Jurkat, Clone E6-1 (cell line): ENCODE measurements at regions not wholly inside any gene's neighbourhood (a gene's known extent, or its start where the extent isn't known, plus 50 kb on each side); places are given as distances from the start of the nearest gene placed in this dataset.

ENCODE experiments used
- DNase-seq: peaks from one replicate; pipeline ENCODE4 v3.0.0-alpha.2; 2011; ENCODE audit warnings: low read depth, low spot score
- H3K4me3 ChIP-seq: 2 replicates; pipeline ENCODE4 v1.5.1; 2011; ENCODE audit warnings: mild to moderate bottlenecking, low read length, control low read depth, moderate library complexity

DNA sequence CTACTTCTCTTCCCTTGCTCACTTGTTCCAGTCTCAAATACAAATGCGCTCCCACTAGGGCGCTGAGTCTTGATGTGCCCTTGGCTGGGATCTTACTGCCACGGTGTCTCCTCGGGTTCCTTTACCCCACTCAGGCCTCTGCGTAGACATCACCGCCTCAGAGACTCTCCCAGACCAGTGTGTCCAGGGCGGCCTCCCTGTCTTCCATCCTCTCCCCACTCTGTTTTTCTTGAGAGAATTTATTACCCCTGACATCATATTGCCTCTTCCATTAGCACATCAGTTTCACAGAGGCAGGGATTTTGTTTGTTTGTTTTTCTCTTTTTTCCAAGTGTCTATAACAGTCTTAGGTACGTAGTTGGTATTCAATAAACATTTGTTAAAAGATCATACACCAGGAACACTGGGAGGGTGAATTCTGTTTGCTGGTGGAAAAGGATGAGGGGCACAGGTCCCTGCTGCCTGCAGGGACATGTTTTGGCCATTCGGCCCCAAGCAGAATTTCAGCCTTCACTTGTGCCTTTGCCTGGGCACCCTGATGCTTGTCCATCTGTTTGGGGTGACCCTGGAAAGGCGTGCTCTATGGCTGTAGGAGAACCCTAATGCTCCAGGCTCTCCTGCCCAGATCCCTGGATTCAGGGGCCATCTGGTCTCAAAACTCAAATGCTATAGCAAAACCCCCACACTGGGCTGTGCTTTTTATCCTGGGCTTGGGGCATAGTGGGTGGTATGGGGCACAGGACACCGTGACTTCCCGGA lies 55.0 kb downstream of the RPL37A start:
- DNase-seq, result no peak
- no peak overlapping the region for H3K4me3 ChIP-seq

DNA sequence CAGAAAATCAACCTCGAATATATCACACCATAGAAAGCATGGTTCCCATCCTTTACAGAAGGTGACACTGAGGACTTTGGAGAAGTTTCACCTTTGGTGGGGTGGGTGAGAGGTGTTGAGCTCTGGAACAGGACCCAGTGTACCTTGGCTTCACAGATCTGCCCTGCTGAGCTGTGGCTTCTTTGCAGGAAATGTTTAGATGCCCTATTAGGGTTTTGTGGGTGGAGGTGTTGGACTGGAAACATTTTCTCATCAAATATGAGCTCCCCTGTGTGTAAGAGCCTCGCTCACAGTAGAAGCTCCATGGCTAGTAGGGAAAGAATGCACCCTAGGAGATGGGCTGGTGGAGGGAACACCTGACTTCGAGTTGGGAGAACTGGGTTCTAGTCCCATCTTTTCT lies 55.6 kb downstream of the RPL37A start:
- no peak for DNase-seq

DNA sequence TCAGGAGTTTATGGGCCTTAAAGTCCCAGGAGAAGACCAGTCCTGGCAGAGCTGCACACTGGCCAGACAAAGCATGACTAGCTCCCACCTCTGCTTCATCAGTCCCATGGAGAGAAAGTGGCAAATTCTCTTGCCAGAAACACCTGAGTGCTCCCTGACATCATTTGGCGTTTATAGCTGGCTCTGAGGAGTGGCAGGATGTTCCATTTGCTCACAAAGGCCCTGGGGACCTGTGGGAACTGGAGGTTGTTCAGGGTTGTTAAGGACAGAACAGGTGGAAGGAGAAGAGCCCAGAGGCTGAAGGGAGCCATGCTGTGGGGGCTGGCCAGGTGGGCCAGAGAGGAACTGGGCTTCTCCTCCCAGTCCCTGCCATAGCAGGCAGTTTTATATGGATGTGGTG lies 56.1 kb downstream of the RPL37A start:
- H3K4me3 ChIP-seq, result no peak overlapping the region
- DNase-seq, result no peak

More for the DNA sequence above, 55.6 kb downstream of the RPL37A start:
- H3K4me3 ChIP-seq, result no peak overlapping the region

DNA sequence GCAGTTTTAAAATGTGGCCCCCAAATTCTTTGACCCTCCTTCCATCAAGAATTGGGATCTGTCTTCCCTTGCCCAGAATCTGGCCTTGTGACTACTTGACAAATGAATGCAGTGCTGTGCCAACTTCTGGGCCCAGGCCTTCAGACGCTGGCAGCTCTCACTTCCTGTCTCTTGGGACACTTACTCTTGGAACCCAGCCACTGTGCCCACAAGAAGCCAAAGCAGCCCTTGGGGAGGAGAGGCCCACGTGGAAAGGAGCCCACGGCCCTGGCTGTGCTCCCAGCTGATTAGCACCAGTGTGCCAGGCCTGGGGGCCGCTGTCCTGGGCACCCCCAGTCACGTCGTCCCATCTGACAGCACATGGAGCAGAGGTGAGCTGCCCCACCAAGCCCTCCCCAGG lies 56.6 kb downstream of the RPL37A start:
- H3K4me3 ChIP-seq, result no peak overlapping the region
- peak; percentile 18 for DNase-seq

DNA sequence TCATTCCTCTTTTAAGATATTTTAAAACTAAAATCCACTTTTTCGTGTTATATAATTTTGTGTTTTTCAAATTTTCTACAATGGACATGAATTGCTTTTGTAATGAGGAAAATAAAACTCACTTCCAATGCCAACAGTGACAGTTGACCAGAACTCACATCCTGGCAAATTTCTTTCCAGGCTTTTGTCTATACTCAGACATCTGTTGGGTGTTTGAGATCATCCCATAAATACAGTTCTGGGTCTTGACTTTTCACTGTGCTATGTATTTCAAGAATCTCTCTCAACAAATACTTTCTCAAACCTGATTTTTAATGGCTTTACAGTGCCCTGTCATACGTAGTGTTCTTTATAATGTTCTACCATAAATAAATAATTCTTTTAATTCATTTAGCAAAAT lies 57.6 kb downstream of the RPL37A start:
- H3K4me3 ChIP-seq, result no peak overlapping the region
- DNase-seq, result no peak

DNA sequence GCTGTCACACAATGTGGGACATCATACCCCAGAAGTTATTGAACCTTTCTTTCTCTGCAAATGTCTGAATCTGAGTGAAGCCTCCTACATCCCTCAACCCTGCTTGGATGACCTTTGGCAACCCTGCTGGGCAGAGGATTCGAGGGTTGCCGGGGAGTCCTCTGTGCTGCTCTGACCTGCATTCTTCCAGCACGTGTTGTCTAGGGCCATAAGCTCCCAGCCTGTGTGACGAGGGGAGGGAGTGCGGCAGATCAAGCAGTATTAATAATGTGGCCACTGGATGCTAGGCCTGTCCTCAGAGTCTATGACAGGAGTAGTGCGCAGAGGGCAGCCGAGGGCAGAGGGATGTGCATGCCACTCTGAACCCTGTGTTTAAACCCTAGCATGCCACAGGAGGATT lies 58.8 kb downstream of the RPL37A start:
- no peak for DNase-seq

DNA sequence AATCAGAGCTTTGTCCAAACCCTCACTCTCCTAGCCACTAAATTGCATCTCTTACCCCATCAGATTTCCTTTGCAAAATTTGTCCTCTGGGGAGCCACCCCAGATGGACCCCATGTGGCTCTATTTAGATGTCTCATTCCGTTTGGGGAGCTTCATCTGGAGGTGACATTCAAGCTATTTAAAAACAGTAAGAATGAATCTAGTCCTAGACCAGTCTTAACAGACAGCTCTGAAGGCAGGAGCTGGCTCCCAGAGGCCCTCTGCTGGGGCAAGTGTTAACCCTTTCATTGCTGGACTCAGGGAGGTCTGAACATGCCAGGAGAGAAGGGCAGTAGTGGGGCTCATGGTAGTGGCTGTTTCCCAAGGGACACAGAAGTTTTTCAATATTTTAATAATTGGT lies 59.2 kb downstream of the RPL37A start:
- no peak overlapping the region for H3K4me3 ChIP-seq
- DNase-seq, result no peak

More for the DNA sequence above, 58.8 kb downstream of the RPL37A start:
- H3K4me3 ChIP-seq, result no peak overlapping the region

DNA sequence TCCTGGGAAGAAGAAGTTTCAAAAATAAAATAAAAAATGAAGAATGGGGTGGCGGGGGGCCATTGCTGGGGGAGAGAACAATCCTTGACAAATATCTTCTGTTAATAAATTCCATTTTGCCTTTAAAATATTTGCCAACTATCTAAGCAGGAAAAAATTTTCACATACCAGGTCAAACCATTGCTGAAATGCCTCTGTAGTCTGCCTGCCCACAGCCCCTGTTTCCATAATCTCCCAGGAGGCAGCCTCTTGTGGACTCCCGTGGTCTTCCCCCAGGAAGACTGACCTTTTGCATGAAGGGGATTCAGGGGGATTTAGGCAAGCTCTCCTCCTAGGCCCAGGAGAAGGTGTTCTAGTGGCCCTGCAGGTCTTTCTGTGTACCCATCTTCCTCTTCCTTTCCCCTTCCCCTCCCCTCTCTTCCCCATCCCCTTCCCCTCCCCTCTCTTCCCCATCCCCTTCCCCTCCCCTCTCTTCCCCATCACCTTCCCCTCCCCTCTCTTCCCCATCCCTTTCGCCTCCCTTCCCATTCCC lies 61.0 kb downstream of the RPL37A start:
- DNase-seq, result no peak
- no peak overlapping the region for H3K4me3 ChIP-seq

DNA sequence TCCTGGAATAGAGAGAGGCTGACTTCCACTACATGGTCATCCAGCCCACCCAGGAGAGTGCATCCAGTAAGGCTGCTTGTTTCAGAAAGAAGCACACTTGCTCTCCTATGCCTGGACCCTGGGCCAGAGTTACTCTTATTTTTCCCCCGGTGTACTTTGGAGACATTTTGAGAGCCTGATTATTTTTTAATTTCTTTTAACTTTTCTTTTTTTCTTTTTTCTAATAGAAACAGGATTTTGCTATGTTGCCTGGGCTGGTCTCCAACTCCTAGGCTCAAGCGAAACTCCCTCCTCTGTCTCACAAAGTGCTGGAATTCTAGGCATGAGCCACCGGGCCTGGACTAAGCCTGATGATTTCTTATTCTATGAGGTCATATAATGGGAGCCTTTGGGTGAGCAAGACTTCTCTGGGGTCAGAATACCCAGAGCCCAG lies 62.2 kb downstream of the RPL37A start:
- no peak overlapping the region for H3K4me3 ChIP-seq
- no peak for DNase-seq

DNA sequence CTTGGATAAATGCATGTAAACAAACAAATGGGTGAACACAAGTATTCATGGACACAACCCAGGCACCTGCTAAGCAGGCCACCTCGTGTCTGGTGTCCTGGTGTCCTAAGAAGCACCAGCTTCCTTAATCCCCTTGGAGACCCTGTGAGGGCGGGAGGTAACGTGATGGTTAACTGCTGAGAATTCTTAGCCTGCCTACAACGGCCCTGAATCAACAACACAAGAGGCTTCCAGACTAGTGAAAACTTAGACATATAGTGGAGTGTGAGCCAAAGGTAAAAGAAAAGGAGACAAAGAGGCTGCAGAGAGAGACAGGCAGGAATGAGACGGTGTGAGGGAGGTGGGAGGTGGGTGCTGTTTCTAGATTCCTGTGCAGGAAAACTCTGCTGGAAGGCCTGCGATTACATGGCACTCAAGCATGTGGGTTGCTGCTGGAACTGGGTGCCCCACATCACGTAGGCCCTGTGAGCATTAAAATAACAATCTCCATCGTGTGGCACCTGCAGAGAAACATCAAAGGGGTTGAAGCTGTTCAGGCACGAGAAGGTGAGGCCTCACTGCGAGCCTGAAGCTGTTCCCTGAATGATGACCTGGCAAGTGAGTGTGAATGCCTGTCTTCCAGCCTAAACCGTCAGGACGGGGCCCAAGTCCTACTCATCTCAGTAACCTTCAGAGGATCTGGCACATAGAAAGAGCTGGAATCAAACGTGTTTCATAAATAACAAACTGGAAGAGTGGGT lies 64.2 kb downstream of the RPL37A start:
- no peak overlapping the region for H3K4me3 ChIP-seq
- DNase-seq, result no peak

DNA sequence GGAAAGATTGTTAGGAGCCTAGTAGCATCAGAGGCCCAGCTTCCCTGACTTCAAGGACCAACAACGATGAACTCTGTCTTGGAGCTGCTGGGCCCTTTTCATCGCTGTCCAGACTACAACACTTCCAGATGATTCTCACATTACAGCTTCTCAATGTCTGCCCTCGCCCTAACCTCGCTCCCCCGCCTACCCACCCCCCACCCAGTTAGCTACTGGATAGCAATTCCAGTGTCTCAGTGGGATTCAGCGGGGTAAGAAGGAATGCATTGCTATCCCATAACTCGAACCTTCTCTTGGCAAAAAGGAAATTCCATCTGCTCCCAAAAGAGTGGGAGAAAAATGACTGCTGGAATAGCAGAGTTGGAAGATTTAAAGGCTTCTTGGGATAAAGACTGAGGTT lies 65.0 kb downstream of the RPL37A start:
- H3K4me3 ChIP-seq, result no peak overlapping the region
- no peak for DNase-seq

DNA sequence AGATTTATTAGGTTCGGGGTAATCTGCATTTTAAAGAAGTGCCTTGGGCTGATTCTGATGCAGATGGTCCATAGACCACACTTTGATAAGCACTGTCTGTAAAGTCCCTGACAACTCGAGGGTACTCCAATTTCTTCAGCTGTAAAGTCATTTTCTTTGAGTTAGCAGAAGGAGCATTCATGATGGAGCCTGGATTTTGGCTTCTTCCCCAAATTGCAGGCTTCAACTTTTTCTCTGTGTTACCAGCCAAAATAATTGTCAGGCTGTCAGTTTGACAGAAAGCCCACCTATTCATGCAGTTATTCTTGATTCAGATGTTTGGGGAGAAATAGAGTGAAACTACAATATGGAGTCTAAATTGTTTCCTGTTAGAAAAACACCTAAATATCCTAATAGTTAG lies 66.0 kb downstream of the RPL37A start:
- no peak overlapping the region for H3K4me3 ChIP-seq
- DNase-seq, result no peak

DNA sequence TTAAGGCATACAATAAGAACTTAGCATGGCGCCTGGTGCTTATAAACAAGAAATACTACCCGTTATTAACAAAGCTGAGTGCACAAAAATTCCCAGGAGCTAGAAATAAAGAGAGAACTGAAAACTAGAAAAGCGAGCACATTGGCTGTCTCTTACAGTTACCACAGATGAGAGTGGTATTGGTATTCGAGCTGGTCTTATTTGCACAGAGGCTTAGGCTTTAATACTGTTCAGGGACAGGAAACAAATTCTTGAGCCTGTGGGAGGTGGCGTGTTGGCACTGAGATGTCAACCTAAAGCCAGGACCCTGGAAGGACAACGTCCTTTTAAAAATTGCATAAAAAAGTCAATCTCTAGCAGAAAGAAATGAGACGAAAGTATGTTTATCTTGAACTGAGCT lies 67.3 kb upstream of the IGFBP2 start:
- H3K4me3 ChIP-seq, result no peak overlapping the region
- DNase-seq, result no peak

DNA sequence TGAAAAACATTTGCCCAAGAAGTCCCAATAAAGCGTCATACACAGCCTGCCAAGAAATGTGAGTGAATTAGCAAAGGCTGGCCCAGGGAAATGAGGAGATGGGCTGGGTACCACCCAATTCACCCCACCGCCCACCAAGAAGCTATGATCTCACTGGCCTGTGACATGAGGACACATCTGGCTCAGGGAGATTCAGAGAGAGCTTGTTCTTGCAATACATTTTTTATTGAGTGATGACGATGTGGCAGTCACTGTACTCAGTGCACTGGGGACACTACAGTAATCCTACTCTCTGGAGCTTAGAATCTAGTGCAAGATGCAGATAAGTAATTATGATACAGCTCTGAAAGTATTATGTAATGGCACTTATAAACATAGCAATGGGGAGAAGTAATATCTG lies 64.6 kb upstream of the IGFBP2 start:
- DNase-seq, result no peak
- H3K4me3 ChIP-seq, result no peak overlapping the region

DNA sequence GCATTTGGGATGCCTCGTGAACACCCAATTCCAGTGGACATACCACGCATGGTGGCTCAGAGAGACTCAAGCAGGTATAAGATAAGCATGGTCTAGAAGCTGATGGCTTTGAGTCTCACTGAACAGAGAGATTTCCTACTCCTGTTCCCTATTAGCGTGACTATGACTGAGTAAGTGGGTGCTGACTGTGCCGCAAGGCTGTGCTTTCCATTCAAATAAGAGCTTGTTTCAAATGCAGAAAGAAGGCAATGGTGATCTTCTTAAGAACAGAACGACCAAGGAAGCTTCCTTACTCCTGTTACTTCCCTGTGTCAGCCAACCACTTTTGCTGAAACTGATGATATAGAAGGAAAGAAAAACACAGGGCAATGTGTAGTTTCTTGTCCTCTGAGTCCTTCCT lies 63.5 kb upstream of the IGFBP2 start:
- no peak overlapping the region for H3K4me3 ChIP-seq
- DNase-seq, result no peak

DNA sequence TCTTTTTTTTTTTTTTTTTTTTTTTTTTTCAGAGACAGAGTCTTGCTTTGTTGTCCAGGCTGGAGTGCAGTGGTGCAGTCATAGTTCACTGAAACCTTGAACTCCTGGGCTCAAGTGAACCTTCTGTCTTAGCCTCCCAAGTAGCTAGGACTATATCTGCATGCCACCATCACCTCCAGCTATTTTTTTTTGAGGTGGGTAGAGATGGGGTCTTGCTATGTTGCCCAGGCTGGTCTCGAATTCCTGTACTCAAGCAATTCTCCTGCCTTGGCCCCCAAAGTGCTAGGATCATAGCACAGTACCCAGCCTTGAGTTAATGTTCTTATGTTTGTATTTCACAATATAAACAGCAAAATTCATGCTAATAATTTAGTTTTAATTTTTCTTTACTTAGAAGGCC lies 62.9 kb upstream of the IGFBP2 start:
- no peak overlapping the region for H3K4me3 ChIP-seq
- DNase-seq, result no peak

DNA sequence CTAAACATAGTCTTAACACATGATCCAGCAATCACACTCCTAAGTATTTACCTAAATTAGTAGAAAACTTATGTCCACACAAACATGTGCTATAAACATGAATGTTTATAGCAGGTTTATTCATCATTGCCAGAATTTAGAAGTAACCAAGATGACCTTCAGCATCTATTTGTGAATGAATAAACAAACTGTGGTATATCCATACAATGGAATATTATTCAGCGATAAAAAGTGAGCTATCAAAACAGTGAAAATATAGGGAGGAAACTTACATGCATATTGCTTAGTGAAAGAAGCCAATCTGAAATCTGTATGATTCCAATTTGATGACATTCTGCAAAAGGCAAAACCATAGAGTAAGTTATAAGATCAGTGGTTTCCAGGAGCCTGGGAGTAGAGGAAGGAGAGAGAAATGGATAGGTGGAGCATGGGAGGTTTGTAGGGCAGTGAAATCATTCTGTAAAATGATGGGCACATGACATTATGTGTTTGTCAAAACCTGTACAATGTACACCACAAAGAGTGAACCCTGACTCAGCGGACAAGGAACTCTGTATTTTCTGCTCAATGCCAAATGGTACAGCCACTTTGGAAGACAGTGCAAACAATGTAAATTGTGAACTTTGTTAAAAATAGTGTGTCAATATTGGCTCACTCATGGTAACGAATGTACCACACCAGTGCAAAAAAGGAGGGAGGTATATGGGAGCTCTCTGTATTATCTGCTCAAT lies 61.9 kb upstream of the IGFBP2 start:
- H3K4me3 ChIP-seq, result no peak overlapping the region
- DNase-seq, result no peak

DNA sequence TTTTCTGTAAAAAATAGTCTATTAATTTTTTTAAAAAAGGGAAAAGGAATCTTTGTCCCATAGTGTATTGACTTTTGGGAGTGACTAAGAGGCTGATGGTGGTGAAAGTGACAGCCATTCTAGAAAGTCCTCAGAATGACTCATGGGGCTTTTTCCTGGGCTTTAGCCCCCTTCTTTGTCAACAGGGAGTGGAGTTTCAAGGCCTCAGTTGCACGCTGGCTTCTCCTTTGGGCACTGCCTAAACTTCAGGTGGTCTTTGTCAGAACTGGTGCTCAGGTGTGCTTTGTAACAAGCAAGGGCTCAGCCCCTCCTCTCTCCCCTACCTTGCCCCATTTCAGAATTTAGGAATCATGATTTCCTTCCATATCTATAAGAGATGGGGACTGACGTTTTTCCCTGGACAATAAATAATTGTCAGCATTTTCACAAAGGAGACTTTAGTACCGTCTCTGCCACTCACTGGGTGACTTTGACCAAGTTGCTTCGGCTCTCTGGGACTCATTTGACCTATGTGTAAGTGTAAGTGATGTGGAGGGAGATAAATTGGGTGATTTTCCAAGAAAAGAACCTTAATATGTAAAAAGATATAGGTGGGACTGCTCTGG lies 61.2 kb upstream of the IGFBP2 start:
- no peak for DNase-seq
- no peak overlapping the region for H3K4me3 ChIP-seq
